ENCODE measurements at regions not wholly inside any gene's neighbourhood (a gene's known extent, or its start where the extent isn't known, plus 50 kb on each side); places are given as distances from the start of the nearest gene placed in this dataset.

DNA sequence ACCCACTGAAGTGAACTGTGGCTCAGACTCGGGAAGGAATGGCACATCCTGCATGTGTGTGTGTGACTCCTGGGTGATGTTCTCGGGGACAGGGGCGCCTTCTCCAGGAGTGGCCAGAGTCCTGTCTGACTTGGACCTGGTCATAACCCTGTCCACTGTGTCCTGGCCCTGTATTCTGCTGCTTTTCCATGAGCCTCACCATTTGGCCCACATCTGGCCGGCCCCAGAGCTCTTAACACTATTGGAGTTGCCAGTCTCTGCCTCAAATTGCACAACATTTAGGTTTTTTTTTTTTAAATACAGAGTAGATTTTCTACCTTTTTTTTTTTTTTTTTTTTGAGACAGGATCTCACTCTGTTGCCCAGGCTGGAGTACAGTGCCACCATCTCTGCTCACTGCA is 278.3 kb upstream of the TUT7 start:
- Histone ChIP-seq H3K9me3 (ENCODE audit: insufficient read depth, low read depth, low read length) (no peaks in the 10 kb centered on the region), H3K4me3 (ENCODE audit: low read length, poor library complexity, severe bottlenecking) (no peak overlapping the region), H3K36me3 (ENCODE audit: insufficient read depth, low read length) (no peaks in the 10 kb centered on the region), H3K4me2 (ENCODE audit: low read depth, low read length, poor library complexity, severe bottlenecking) (no peak overlapping the region), H3F3A (ENCODE audit: low read depth) (no peaks in the 10 kb centered on the region), H3K9me2 (replicated peaks; ENCODE audit: low read depth, low read length) (no peaks in the 10 kb centered on the region), H3K4me1 (ENCODE audit: insufficient read depth, low read length, poor library complexity, severe bottlenecking) (no peaks in the 10 kb centered on the region), H3K79me2 (ENCODE audit: insufficient read depth, low read length) (no peaks in the 10 kb centered on the region), H3K27me3 (ENCODE audit: insufficient read depth, low read length, poor library complexity, severe bottlenecking) (no peaks in the 10 kb centered on the region), H4K20me1 (ENCODE audit: insufficient read depth, low read length, poor library complexity, severe bottlenecking) (no peaks in the 10 kb centered on the region), H3K9ac (ENCODE audit: low read depth, low read length, poor library complexity, severe bottlenecking) (no peak overlapping the region), H2AFZ (ENCODE audit: low read length) (no peak overlapping the region)
- TF ChIP-seq, protein P1, sequence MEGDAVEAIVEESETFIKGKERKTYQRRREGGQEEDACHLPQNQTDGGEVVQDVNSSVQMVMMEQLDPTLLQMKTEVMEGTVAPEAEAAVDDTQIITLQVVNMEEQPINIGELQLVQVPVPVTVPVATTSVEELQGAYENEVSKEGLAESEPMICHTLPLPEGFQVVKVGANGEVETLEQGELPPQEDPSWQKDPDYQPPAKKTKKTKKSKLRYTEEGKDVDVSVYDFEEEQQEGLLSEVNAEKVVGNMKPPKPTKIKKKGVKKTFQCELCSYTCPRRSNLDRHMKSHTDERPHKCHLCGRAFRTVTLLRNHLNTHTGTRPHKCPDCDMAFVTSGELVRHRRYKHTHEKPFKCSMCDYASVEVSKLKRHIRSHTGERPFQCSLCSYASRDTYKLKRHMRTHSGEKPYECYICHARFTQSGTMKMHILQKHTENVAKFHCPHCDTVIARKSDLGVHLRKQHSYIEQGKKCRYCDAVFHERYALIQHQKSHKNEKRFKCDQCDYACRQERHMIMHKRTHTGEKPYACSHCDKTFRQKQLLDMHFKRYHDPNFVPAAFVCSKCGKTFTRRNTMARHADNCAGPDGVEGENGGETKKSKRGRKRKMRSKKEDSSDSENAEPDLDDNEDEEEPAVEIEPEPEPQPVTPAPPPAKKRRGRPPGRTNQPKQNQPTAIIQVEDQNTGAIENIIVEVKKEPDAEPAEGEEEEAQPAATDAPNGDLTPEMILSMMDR (conservative IDR thresholded peaks at IDR 0.05; ENCODE audit: low read length), result no peak
- TF ChIP-seq EZH2phosphoT487 (IDR thresholded peaks at IDR 0.05; ENCODE audit: borderline replicate concordance), result no peak

DNA sequence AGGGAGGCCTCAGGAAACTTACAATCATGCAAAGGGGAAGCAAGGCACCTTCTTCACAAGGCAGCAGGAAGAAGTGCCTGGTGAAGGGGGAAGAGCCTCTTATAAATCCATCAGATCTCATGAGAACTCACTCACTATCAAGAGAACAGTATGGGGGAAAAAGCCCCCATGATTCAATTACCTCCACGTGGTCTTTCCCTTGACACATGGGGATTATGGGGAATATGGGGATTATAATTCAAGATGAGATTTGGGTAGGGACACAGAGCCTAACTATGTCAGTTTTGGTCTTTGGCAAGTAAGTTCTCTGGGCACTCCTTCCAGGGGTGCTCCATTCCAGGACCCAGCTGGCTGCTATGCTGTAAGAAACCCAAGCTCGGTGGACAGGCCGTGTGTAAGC is 275.3 kb upstream of the TUT7 start:
- H3F3A ChIP-seq (ENCODE audit: low read depth), result no peaks in the 10 kb centered on the region
- TF ChIP-seq, protein P1 (conservative IDR thresholded peaks at IDR 0.05; ENCODE audit: low read length), result no peak
- TF ChIP-seq EZH2phosphoT487 (IDR thresholded peaks at IDR 0.05; ENCODE audit: borderline replicate concordance), result no peak
- no peaks in the 10 kb centered on the region for H3K27me3 ChIP-seq (ENCODE audit: insufficient read depth, low read length, poor library complexity, severe bottlenecking)
- no peak overlapping the region for H3K4me2 ChIP-seq (ENCODE audit: low read depth, low read length, poor library complexity, severe bottlenecking)
- no peaks in the 10 kb centered on the region for H3K36me3 ChIP-seq (ENCODE audit: insufficient read depth, low read length)
- no peak overlapping the region for H3K9ac ChIP-seq (ENCODE audit: low read depth, low read length, poor library complexity, severe bottlenecking)
- H4K20me1 ChIP-seq (ENCODE audit: insufficient read depth, low read length, poor library complexity, severe bottlenecking), result no peaks in the 10 kb centered on the region
- no peaks in the 10 kb centered on the region for H3K9me3 ChIP-seq (ENCODE audit: insufficient read depth, low read depth, low read length)
- no peak overlapping the region for H3K4me3 ChIP-seq (ENCODE audit: low read length, poor library complexity, severe bottlenecking)
- H3K4me1 ChIP-seq (ENCODE audit: insufficient read depth, low read length, poor library complexity, severe bottlenecking), result no peaks in the 10 kb centered on the region
- no peaks in the 10 kb centered on the region for H3K79me2 ChIP-seq (ENCODE audit: insufficient read depth, low read length)
- H2AFZ ChIP-seq (ENCODE audit: low read length), result no peak overlapping the region
- no peaks in the 10 kb centered on the region for H3K9me2 ChIP-seq (replicated peaks; ENCODE audit: low read depth, low read length)

DNA sequence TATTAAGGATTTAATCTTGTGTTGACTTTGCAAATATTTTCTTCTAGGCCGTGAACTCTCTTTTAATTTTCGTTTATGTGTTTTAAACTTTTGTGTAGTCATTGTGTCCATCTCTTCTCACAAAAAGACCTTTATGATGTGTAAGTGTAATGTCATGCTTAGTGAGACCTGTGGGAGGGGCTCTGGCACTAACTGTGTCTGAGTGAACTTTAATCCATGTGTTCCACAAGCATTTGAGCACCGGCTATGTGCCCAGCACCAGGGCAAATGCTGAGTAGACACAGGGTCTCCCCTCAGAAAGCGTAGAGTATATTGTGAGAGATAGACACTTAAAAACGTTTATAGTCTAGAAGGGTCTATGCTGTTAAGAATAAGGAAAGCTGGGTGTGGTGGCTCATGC is 272.6 kb upstream of the TUT7 start:
- Histone ChIP-seq H3K36me3 (ENCODE audit: insufficient read depth, low read length) (no peaks in the 10 kb centered on the region), H3K4me2 (ENCODE audit: low read depth, low read length, poor library complexity, severe bottlenecking) (no peak overlapping the region), H3K79me2 (ENCODE audit: insufficient read depth, low read length) (no peaks in the 10 kb centered on the region), H2AFZ (ENCODE audit: low read length) (no peak overlapping the region), H4K20me1 (ENCODE audit: insufficient read depth, low read length, poor library complexity, severe bottlenecking) (no peaks in the 10 kb centered on the region), H3K4me3 (ENCODE audit: low read length, poor library complexity, severe bottlenecking) (no peak overlapping the region), H3K27me3 (ENCODE audit: insufficient read depth, low read length, poor library complexity, severe bottlenecking) (no peaks in the 10 kb centered on the region), H3K9me2 (replicated peaks; ENCODE audit: low read depth, low read length) (no peaks in the 10 kb centered on the region), H3K4me1 (ENCODE audit: insufficient read depth, low read length, poor library complexity, severe bottlenecking) (no peaks in the 10 kb centered on the region), H3K9me3 (ENCODE audit: insufficient read depth, low read depth, low read length) (no peaks in the 10 kb centered on the region), H3K9ac (ENCODE audit: low read depth, low read length, poor library complexity, severe bottlenecking) (no peak overlapping the region), H3F3A (ENCODE audit: low read depth) (no peaks in the 10 kb centered on the region)
- TF ChIP-seq, protein P1 (conservative IDR thresholded peaks at IDR 0.05; ENCODE audit: low read length), result 0 out of 2 replicates have a peak, but pooled peaks have one; percentile 10
- no peak for TF ChIP-seq EZH2phosphoT487 (IDR thresholded peaks at IDR 0.05; ENCODE audit: borderline replicate concordance)

Measured in Loucy (cell line).